Daoy (cell line): ENCODE measurements at regions not wholly inside any gene's neighbourhood (a gene's known extent, or its start where the extent isn't known, plus 50 kb on each side); places are given as distances from the start of the nearest gene placed in this dataset.
A peak's percentile ranks its signal among the peaks of the same experiment; 100 is the strongest.
"Not testable (repeated sequence)": the region's sequence is repeated elsewhere in the genome, so short reads cannot be mapped to it uniquely, and the experiment has no call there.

Experiments used
- DNase-seq: peaks from one replicate; pipeline ENCODE4 v3.0.0-alpha.2; 2015; ENCODE audit warnings: low read depth

DNA sequence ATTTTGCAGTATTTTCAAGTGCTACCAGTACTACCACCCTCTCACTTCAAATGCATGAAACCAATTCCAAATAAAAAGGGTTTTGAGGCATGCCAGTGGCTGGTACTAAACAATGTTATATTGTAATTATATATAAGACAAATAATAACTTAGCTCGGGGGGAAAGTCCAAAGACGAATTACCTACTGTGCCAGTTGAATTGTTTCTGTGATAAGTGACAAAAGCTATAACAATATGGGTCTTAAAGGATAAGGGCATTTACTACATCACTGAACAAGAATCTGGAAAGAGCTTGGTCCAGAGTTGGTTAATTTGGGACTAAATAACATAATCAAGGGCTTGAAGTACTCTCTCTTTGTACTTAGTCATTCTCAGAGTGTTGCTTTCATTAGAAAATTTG is 404.7 kb upstream of the CHAC2 start:
- no peak for DNase-seq

DNA sequence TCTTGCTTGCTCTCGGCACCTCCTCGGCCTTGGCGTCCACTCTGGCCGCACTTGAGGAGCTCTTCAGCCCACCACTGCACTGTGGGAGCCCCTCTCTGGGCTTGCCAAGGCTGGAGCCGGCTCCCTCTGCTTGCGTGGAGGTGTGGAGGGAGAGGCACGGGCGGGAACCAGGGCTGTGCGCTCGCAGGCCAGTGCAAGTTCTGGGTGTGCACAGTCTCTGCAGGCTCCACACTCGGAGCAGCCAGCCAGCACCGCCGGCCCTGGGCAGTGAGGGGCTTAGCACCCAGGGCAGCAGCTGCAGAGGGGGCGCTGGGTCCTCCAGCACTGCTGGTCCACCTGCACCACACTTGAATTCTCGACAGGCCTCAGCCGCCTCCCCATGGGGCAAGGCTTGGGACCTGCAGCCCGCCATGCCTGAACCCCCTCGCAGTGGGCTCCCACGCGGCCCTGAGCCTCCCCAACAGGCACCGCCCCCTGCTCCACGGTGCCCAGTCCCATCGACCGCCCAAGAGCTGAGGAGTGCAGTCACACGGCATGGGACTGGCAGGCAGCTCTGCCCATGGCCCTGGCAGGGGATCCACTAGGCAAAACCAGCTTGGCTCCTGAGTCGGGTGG is 411.2 kb upstream of the CHAC2 start:
- no peak for DNase-seq

DNA sequence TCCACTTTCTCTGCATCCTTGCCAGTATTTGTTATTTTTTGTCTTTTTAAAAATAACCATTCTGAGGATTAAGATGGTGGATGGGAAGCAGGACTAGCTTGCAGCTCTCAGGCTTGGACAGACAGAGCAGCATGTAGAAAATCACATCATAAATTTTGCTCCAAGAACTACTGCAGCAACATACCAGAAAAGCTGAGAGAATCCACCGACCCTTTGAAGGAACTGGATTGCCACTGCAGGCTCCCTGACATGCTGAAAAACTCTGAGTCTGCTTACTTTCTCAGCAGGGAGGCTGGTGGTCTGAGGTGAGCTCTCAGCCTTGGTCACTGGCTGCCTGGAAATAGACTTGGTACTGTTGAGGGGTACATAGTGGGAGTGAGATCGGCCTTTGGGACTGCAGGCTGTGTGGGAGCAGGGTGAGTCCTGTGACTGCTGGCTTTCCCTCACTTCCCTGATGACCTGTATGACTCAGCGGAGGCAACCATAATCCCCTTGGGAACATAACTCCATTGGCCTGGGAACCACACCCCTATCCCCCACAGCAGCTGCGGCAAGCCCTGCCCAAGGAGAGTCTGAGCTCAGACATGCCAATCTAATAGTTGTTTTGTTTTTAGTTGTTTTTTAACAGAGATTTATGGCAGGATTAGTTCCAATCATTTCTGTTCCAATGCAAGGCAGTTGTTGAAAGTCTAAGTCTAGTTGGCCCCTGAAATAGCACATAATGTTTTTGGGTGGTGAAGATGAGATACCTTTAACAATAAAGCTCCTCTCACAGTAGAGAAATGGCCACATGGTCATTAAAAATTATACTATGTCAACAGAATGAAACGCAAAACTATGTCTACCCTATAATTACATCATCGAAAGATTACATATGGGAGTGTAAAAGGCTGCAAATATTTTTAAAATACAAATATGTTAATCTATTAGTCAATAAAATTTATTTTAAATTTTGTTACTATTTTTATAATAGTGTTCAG is 414.2 kb upstream of the CHAC2 start:
- DNase-seq = peak; percentile 42

- DNase-seq = no peak
Measured at GRCh38 chr2:53347269-53347668, 420.3 kb upstream of the CHAC2 start.

GRCh38 chr2:53342248-53342647 is 425.4 kb upstream of the CHAC2 start:
- no peak for DNase-seq

DNA sequence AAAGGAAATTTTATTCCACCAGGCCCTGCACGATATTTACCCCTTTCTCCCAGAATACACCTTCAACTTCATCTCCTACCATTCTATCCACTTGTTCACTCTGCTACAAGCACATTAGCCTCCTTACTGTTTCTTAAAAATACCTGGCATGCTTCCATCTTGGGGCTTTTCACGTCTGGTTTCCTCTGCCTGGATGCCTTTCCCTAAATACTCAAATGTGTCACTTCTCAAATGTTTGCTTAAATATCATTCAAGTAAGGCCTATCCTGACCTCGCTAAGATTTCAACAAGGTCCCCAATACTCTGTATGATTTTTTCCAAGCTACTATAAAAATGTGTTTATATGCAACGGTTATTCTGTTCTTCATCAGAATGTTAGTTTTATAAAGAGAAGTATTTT is 433.0 kb upstream of the CHAC2 start:
- DNase-seq = no peak

DNA sequence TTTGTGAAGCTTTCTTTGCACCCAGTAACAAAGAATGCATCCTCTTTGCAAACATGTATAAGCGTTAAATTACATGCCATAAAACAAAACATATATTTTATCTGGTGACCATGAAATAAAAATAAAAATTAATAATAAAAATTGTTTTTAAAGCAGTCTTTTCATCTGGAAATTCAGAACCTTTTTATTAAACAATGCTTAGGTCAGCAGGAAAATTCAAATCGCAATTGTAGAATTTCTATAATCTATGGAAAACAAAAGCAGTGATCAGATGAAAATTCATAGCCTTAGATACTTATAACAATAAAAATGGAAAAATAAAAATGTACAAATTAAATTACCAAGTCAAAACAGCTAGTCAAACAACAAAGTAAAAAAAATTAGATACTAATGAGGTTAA is 435.9 kb upstream of the CHAC2 start:
- DNase-seq = no peak

GRCh38 chr2:53317861-53318260 is 449.7 kb upstream of the CHAC2 start:
- DNase-seq = no peak

DNA sequence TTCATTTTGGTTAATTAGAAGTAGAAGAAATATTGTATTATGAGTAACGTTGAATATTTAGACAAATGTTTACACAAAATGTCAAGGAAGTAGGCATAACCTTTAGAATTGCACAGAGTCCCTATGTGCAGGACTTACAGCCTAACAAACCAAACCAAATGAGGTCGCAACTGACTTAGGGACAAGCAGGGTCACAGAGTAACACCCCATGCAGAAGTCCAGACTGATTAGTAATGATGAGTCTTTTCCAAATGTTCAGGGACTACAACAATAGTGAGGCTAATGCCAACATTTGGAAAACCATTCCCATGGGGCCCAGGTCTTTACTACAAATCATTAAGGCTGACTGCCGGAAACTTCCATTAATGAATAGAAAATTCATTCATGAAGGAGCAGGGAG is 452.5 kb upstream of the CHAC2 start:
- no peak for DNase-seq

DNA sequence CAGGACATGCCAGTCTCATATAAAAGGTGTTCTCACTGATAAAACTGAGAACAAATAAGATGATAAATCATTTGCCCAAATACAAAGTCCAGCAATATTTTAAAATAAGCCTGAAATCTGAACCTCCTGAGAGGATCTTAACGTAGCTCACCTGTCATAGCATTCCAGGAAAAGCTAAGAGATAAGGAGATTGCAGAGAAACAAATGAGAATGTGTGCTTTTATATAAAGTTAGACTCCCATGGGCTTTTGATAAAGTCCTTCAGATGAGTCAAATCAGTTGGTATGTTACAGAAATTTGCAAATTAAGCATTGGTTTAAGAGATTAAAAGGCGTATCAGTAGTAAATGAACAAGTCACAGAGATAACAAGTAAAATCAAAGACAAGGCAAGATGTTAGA is 452.9 kb upstream of the CHAC2 start:
- no peak for DNase-seq

DNA sequence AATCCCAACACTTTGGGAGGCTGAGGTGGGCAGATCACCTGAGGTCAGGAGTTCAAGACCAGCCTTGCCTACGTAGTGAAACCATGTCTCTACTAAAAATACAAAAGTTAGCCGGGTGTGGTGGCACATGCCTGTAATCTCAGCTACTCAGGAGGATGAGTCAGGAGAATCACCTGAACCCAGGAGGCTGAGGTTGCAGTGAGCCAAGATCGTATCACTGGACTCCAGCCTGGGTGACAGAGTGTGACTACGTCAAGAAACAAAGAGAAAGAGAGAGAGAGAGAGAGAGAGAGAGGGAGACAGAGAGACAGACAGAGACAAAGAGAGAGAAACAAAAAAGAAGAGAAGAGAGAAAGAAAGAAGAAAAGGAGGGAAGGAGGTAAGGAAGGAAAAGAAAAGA is 454.0 kb upstream of the CHAC2 start:
- DNase-seq = not testable (repeated sequence)

DNA sequence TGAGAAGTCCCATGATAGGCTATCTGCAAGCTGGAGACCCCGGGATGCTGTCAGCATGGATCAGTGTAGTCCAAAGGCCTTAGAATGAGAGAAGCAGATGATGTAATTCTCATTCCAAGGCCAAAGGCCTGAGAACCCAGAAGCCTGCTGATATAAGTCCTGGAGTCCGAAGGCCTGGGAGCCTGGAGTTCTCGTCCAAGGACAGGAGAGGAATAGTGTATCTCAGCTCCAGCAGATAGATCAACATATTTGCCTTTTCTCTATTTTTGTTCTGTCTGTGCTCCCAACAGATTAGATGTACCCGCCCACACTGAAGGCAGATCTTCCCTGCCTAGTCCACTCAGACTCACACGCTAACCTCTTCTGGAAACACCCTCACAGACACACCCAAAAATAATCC is 454.9 kb upstream of the CHAC2 start:
- DNase-seq = no peak

DNA sequence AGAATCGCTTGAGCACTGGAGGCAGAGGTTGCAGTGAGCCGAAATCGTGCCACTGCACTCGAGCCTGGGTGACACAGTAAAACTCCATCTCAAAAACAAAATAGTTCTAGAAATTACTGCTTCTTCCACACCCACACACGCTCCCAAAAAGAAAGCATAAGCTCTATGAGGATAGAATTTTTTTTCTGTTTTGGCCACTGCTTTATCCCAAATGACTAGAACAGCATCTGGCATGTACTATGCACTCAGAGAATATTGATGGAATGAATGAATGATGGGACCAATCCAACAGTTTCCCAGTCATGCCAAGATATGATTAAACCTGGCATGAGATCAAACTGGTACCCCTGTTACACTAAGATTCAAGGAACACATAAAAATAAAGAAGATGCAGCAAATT is 455.4 kb upstream of the CHAC2 start:
- no peak for DNase-seq

DNA sequence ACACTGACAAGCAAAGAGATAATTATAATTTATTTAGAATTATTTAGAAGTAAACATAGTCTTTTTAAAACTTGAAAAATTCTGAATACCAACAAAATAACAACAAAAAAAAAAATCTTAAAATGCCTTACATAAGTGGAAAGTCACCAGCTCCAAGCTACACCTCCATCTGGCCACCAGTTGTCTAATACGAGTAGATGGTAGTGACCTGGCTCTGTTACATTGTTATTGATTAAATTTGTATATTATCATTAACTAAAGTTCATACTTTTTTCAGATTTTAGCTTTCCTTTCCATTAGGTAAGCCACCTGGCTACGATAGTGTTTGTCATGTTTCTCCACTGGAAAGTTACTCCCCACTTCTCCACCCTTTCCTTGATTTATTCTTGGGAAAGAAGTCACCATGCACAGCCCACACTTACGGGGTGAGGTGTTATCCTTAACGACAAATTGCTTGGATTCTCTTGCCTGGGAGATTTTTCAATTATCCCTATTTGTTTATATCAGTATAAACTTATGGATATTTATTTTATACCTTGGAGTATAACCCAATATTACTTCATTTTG is 464.5 kb upstream of the CHAC2 start:
- DNase-seq = no peak

- DNase-seq = no peak
Measured at GRCh38 chr2:53302455-53302854, 465.1 kb upstream of the CHAC2 start.

- no peak for DNase-seq
Measured at GRCh38 chr2:53289309-53290006, 478.1 kb upstream of the CHAC2 start.

DNA sequence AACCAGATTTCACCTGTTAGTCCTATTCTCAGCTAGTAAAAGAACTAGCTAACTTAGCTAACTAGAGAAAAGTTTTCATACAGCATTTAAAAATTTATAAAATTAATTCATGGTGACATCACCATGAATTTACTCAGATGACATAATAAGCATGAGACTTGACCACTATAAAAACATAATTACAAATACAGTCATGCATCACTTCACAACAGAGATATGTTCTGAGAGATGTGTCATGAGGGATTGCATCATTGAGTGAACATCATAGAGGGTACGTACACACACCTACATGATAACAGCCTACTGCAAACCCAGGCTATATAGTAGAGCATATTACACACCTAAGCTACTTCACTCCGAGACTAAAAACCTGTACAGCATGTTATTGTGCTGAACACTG is 481.3 kb upstream of the CHAC2 start:
- DNase-seq = no peak

GRCh38 chr2:53275743-53276142 is 491.9 kb upstream of the CHAC2 start:
- DNase-seq = no peak

DNA sequence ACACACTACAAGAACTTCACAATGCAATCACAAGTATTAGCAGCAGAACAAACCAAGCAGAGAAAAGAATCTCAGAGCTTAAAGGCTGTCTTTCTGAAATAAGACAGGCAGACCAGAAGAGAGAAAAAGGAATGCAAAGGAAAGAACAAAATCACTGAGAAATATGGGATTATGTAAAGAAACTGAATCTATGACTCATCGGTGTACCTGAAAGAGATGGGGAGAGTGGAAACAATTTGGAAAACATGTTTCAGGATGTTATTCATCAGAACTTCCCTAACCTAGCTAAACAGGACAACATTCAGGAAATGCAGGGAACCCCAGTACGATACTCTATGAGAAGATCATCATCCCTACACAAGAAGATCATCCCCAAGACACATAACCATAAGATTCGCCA is 499.0 kb upstream of the CHAC2 start:
- DNase-seq = no peak

DNA sequence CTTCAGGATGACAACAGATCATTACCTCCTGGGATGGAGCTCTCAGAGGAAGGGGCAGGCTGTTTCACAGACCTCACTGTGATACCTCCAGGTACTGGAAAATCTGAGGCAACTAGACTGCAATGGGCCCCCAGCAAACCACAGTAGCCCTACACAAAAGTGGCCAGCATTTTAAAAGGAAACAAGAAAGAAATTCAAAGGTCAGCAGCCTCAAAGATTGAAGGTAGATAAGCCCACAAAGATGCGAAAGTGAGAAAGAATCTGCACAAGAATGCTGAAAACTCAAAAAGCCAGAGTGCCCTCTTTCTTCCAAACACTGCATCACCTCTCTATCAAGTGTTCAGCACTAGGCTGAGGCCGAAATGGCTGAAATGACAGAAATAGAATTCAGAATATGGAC is 499.5 kb upstream of the CHAC2 start:
- DNase-seq = no peak

DNA sequence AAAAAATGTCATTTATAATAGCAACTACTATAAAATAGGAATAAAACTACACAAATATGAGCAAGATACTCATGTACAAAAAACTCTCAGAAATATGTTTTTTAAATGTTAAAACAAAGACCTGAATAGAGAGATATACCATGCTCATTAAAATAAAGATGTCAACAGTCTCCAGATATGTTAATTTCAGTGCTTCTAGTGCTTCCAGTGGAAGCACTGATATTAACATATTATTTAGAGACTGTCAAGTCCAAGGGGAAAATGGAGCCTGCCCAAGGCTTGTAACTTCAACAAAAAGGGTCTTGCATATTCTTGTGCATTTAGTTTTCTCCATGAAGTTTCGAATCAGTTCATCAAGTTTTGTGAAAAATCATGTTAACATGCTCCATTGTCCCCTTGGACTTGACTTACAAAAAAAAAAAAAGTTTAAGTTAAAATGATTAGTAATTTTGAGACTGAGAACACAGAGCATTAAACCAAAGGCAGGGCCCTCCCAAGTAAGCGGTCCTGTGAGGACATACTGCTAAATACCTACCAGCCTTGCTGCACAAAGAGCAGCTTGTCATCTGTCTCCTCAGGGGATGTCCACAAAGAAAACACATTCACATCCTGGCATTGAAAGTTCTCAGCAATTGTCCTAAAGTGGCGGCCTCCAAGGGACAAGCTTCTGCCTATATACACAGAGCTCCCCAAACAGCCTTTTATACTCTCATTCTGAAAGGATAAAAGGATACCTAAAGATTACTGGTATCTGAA is 501.9 kb upstream of the CHAC2 start:
- DNase-seq = no peak

DNA sequence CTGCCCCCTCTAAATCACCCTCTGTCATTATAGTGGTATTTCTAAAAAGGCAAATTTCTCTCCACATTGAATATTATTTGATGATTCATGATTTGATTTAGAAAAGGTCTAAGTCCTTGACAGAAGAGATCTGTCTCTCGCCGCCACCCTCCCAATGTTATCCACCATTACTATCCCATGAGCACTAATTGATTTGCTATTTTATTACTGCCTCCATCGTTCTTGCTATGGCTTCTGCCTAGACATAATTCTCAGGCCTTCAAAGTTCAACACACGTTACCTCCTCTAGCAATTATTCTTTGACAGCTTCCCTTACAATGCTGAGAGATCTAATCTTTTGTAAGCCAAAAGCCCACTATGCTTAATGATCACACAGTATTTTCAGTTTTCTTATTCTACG is 507.0 kb upstream of the CHAC2 start:
- no peak for DNase-seq
